ENCODE measurements at regions not wholly inside any gene's neighbourhood (a gene's known extent, or its start where the extent isn't known, plus 50 kb on each side); places are given as distances from the start of the nearest gene placed in this dataset.

DNA sequence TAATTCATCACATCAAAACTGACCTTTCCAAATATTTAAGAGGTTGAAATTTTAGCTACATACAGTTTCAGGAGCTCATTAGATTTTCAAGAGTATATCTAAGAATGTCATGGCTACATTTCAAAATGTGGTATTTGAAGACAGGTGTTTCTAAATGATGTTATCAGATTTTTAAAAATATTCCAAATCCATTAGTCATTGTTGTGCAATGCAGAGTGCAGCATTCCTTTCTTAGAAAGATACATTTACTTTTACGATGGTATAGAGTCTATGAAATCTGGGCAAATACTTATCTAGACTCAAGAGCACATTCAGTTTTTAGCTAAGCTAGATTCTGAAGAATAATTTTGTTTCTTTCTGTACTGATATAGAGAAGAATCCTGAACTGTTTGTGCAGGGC is 230.3 kb downstream of the CHRM3 start:
- no peaks in the 10 kb centered on the region for H3K27me3 ChIP-seq (ENCODE audit: control insufficient read depth, insufficient read depth, low read length)
- POLR2A ChIA-PET, result no interaction called here
- CTCF ChIA-PET, result no interaction called here
- intact Hi-C loops (cut with micrococcal nuclease; ENCODE audit: unreplicated experiment), result no loop called here
- H3K9me3 ChIP-seq (ENCODE audit: control insufficient read depth, insufficient read depth, low read depth, low read length), result no peaks in the 10 kb centered on the region
- in situ Hi-C loops (cut with HindIII; ENCODE audit: low pct_unique_long_range_greater_than_20kb, low sequenced_read_pairs), result no loop called here
- no peaks in the 10 kb centered on the region for H3K36me3 ChIP-seq (ENCODE audit: control insufficient read depth, insufficient read depth, low read length)
- DNase-seq (ENCODE audit: low read depth, low spot score), result no peak
- no peaks in the 10 kb centered on the region for H3K4me1 ChIP-seq (ENCODE audit: control insufficient read depth, insufficient read depth, low read length)
- TF ChIP-seq SIN3A (IDR thresholded peaks at IDR 0.05; ENCODE audit: borderline replicate concordance, insufficient read depth, low read depth, low read length), result no peak
- ATAC-seq, result no peak
- no peak overlapping the region for H3K4me3 ChIP-seq (ENCODE audit: low read depth in 2 of 2, low read length in 2 of 2)
- BruUV-seq (replicated peaks), result no TSS peak
- H3K27ac ChIP-seq (ENCODE audit: low read length), result no peak overlapping the region

DNA sequence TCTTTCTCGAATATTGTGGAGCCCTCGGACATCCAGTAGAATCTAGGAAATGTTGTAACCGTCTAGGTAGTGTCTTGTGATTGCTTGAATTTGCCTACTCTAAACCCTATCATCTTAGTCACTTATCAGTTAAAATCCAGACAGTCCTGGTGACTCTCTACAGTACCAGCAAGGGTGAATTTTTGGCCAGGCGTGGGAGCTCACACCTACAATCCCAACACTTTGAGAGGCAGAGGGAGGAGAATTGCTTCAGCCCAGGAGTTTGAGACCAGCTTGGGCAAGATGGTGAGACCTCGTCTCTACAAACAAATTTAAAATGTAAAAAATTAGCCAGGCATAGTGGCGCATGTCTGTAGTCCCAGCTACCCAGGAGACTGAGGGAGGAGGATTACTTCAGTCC is 230.9 kb downstream of the CHRM3 start:
- DNase-seq (ENCODE audit: low read depth, low spot score) (no peak), ATAC-seq (no peak)
- Histone ChIP-seq H3K4me3 (ENCODE audit: low read depth in 2 of 2, low read length in 2 of 2) (no peak overlapping the region), H3K4me1 (ENCODE audit: control insufficient read depth, insufficient read depth, low read length) (no peaks in the 10 kb centered on the region), H3K27me3 (ENCODE audit: control insufficient read depth, insufficient read depth, low read length) (no peaks in the 10 kb centered on the region), H3K9me3 (ENCODE audit: control insufficient read depth, insufficient read depth, low read depth, low read length) (no peaks in the 10 kb centered on the region), H3K27ac (ENCODE audit: low read length) (no peak overlapping the region), H3K36me3 (ENCODE audit: control insufficient read depth, insufficient read depth, low read length) (no peaks in the 10 kb centered on the region)
- POLR2A ChIA-PET, result no interaction called here
- intact Hi-C loops (cut with micrococcal nuclease; ENCODE audit: unreplicated experiment), result no loop called here
- in situ Hi-C loops (cut with HindIII; ENCODE audit: low pct_unique_long_range_greater_than_20kb, low sequenced_read_pairs), result no loop called here
- TF ChIP-seq, protein P1, sequence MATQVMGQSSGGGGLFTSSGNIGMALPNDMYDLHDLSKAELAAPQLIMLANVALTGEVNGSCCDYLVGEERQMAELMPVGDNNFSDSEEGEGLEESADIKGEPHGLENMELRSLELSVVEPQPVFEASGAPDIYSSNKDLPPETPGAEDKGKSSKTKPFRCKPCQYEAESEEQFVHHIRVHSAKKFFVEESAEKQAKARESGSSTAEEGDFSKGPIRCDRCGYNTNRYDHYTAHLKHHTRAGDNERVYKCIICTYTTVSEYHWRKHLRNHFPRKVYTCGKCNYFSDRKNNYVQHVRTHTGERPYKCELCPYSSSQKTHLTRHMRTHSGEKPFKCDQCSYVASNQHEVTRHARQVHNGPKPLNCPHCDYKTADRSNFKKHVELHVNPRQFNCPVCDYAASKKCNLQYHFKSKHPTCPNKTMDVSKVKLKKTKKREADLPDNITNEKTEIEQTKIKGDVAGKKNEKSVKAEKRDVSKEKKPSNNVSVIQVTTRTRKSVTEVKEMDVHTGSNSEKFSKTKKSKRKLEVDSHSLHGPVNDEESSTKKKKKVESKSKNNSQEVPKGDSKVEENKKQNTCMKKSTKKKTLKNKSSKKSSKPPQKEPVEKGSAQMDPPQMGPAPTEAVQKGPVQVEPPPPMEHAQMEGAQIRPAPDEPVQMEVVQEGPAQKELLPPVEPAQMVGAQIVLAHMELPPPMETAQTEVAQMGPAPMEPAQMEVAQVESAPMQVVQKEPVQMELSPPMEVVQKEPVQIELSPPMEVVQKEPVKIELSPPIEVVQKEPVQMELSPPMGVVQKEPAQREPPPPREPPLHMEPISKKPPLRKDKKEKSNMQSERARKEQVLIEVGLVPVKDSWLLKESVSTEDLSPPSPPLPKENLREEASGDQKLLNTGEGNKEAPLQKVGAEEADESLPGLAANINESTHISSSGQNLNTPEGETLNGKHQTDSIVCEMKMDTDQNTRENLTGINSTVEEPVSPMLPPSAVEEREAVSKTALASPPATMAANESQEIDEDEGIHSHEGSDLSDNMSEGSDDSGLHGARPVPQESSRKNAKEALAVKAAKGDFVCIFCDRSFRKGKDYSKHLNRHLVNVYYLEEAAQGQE (IDR thresholded peaks at IDR 0.05; ENCODE audit: insufficient read depth in 1 of 2, low read depth in 2 of 2, low read length in 1 of 2), result no peak
- TF ChIP-seq SIN3A (IDR thresholded peaks at IDR 0.05; ENCODE audit: borderline replicate concordance, insufficient read depth, low read depth, low read length), result no peak
- TF ChIP-seq TCF7L2 (IDR thresholded peaks at IDR 0.05; ENCODE audit: low read depth, low read length), result no peak
- no peak for TF ChIP-seq CTCF (IDR thresholded peaks at IDR 0.05)
- TF ChIP-seq POLR2AphosphoS5 (IDR thresholded peaks at IDR 0.05; ENCODE audit: low read depth, low read length), result no peak
- BruUV-seq (replicated peaks), result no TSS peak
- CTCF ChIA-PET, result no interaction called here

- H3K9me3 ChIP-seq (ENCODE audit: control insufficient read depth, insufficient read depth, low read depth, low read length), result no peaks in the 10 kb centered on the region; the same call in 1 of the 2 replicates
- CTCF ChIA-PET, result no interaction called here
- ATAC-seq, result no peak
- intact Hi-C loops (cut with micrococcal nuclease; ENCODE audit: unreplicated experiment) (no loop called here), in situ Hi-C loops (cut with HindIII; ENCODE audit: low pct_unique_long_range_greater_than_20kb, low sequenced_read_pairs) (no loop called here)
- H3K27ac ChIP-seq (ENCODE audit: low read length), result no peak overlapping the region
- H3K4me1 ChIP-seq (ENCODE audit: control insufficient read depth, insufficient read depth, low read length), result no peaks in the 10 kb centered on the region
- H3K4me3 ChIP-seq (ENCODE audit: low read depth in 2 of 2, low read length in 2 of 2), result no peak overlapping the region
- TF ChIP-seq CTCF (IDR thresholded peaks at IDR 0.05), result no peak
- TF ChIP-seq, protein P1 (IDR thresholded peaks at IDR 0.05; ENCODE audit: insufficient read depth in 1 of 2, low read depth in 2 of 2, low read length in 1 of 2), result no peak
- no peak for TF ChIP-seq SIN3A (IDR thresholded peaks at IDR 0.05; ENCODE audit: borderline replicate concordance, insufficient read depth, low read depth, low read length)
- TF ChIP-seq TCF7L2 (IDR thresholded peaks at IDR 0.05; ENCODE audit: low read depth, low read length), result no peak
- no peaks in the 10 kb centered on the region for H3K27me3 ChIP-seq (ENCODE audit: control insufficient read depth, insufficient read depth, low read length)
- no peaks in the 10 kb centered on the region for H3K36me3 ChIP-seq (ENCODE audit: control insufficient read depth, insufficient read depth, low read length)
- BruUV-seq (replicated peaks), result no TSS peak
- no peak for DNase-seq (ENCODE audit: low read depth, low spot score)
- POLR2A ChIA-PET, result no interaction called here
Measured at GRCh38 chr1:239617731-239618130, 231.4 kb downstream of the CHRM3 start.
